ENCODE measurements at regions not wholly inside any gene's neighbourhood (a gene's known extent, or its start where the extent isn't known, plus 50 kb on each side); places are given as distances from the start of the nearest gene placed in this dataset.
A peak's percentile ranks its signal among the peaks of the same experiment; 100 is the strongest.

DNA sequence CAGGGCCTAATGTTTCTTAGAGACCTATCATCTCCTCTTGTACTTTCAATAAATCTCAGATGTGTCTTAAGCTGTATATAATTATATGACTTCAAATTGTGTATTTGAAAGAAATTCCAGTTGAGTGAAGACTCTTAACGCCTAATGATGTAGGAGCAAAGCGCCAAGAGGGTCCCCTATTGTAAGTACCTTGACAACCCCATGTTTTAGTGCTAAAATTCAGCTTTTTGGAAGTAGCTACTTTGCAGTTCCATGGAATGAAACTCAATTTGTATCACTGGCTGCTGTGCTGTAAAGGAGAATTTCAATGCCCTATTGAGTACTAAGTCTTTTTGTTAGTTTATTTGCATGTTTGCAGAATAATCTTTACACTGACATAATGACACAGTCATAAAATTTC is 1826.6 kb upstream of the AGA start:
- no peaks in the 10 kb centered on the region for H3K4me1 ChIP-seq (ENCODE audit: control insufficient read depth, insufficient read depth, low read length)
- no peak overlapping the region for H3K4me3 ChIP-seq (ENCODE audit: low read depth, low read length)
- 63% methylated on average over 2 of the region's 2 CpGs for WGBS (ENCODE audit: insufficient coverage)
- no peak overlapping the region for H3K27ac ChIP-seq (ENCODE audit: low read depth, low read length)
- no peaks in the 10 kb centered on the region for H3K36me3 ChIP-seq (ENCODE audit: control insufficient read depth, insufficient read depth, low read length)
- H3K9me3 ChIP-seq (ENCODE audit: control insufficient read depth, insufficient read depth, low read length): no peaks in the 10 kb centered on the region
- no peaks in the 10 kb centered on the region for H3K27me3 ChIP-seq (ENCODE audit: control insufficient read depth, insufficient read depth, low read length)
- DNase-seq (ENCODE audit: low read depth in 4 of 6, low spot score in 6 of 6): peak in 5 of 6 donors; percentile 7 to 67 (median 29)

DNA sequence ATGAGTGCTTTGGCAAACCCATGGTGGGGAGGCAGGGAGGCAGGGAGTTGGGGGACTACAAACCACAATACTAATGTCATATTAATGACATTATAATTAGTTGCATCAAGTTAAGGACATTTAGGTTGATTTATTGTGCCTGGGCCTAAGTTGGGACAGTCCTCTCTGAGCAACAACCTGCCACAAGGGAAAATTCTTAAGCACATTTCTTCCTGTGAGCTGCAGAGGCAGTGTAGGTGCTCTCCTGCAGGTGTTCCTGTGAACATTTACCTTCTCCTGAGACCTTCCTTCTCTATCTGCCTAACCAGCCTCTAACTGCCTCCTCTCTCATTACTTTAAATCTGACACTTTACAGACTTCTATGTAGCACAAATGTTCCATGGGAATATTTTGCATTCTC is 1830.0 kb upstream of the AGA start:
- H3K9me3 ChIP-seq (ENCODE audit: control insufficient read depth, insufficient read depth, low read length): no peaks in the 10 kb centered on the region
- H3K36me3 ChIP-seq (ENCODE audit: control insufficient read depth, insufficient read depth, low read length): no peaks in the 10 kb centered on the region
- no peaks in the 10 kb centered on the region for H3K4me1 ChIP-seq (ENCODE audit: control insufficient read depth, insufficient read depth, low read length)
- no peak overlapping the region for H3K4me3 ChIP-seq (ENCODE audit: low read depth, low read length)
- H3K27me3 ChIP-seq (ENCODE audit: control insufficient read depth, insufficient read depth, low read length): no peaks in the 10 kb centered on the region
- DNase-seq (ENCODE audit: low read depth in 4 of 6, low spot score in 6 of 6): no peak
- H3K27ac ChIP-seq (ENCODE audit: low read depth, low read length): no peak overlapping the region

GRCh38 chr4:179278647-179279046 is 1836.4 kb upstream of the AGA start:
- Histone ChIP-seq H3K27ac (ENCODE audit: low read depth, low read length) (no peak overlapping the region), H3K9me3 (ENCODE audit: control insufficient read depth, insufficient read depth, low read length) (no peaks in the 10 kb centered on the region), H3K36me3 (ENCODE audit: control insufficient read depth, insufficient read depth, low read length) (no peaks in the 10 kb centered on the region), H3K27me3 (ENCODE audit: control insufficient read depth, insufficient read depth, low read length) (no peaks in the 10 kb centered on the region), H3K4me1 (ENCODE audit: control insufficient read depth, insufficient read depth, low read length) (no peaks in the 10 kb centered on the region), H3K4me3 (ENCODE audit: low read depth, low read length) (no peak overlapping the region)
- DNase-seq (ENCODE audit: low read depth in 4 of 6, low spot score in 6 of 6): no peak
- WGBS (ENCODE audit: insufficient coverage): 90% methylated on average over 1 of the region's 2 CpGs

- no peak overlapping the region for H3K27ac ChIP-seq (ENCODE audit: low read depth, low read length)
- H3K36me3 ChIP-seq (ENCODE audit: control insufficient read depth, insufficient read depth, low read length): no peaks in the 10 kb centered on the region
- no peak for DNase-seq (ENCODE audit: low read depth in 4 of 6, low spot score in 6 of 6)
- no peaks in the 10 kb centered on the region for H3K9me3 ChIP-seq (ENCODE audit: control insufficient read depth, insufficient read depth, low read length)
- H3K27me3 ChIP-seq (ENCODE audit: control insufficient read depth, insufficient read depth, low read length): no peaks in the 10 kb centered on the region
- no peak overlapping the region for H3K4me3 ChIP-seq (ENCODE audit: low read depth, low read length)
- no peaks in the 10 kb centered on the region for H3K4me1 ChIP-seq (ENCODE audit: control insufficient read depth, insufficient read depth, low read length)
- 100% methylated on average over 1 of the region's 3 CpGs for WGBS (ENCODE audit: insufficient coverage)
These were observed 1843.5 kb upstream of the AGA start for GRCh38 chr4:179285696-179286095.

GRCh38 chr4:179291657-179292056 is 1849.4 kb upstream of the AGA start:
- Histone ChIP-seq H3K4me3 (ENCODE audit: low read depth, low read length) (no peak overlapping the region), H3K27me3 (ENCODE audit: control insufficient read depth, insufficient read depth, low read length) (no peaks in the 10 kb centered on the region), H3K27ac (ENCODE audit: low read depth, low read length) (no peak overlapping the region), H3K36me3 (ENCODE audit: control insufficient read depth, insufficient read depth, low read length) (no peaks in the 10 kb centered on the region), H3K4me1 (ENCODE audit: control insufficient read depth, insufficient read depth, low read length) (no peaks in the 10 kb centered on the region), H3K9me3 (ENCODE audit: control insufficient read depth, insufficient read depth, low read length) (no peaks in the 10 kb centered on the region)
- no peak for DNase-seq (ENCODE audit: low read depth in 4 of 6, low spot score in 6 of 6)

DNA sequence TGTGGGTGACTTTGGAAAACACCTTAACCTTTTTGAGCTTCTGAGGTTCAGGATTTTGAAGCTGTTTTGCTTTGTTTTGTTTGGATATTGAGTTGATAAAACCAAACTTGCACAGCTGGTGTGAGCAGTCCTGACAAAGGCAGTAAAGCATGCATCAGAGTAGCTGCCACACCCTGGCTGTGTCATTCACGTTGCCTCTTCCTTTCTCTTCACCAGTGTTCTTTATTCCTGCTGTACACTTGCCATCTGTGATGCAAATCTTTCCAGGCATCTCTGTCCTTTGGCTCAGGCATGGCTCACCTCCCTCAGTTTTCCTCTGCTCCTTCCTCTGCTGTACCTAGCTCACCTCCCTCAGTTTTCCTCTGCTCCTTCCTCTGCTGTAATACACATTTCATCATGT is 1850.2 kb upstream of the AGA start:
- DNase-seq (ENCODE audit: low read depth in 4 of 6, low spot score in 6 of 6): no peak
- no peaks in the 10 kb centered on the region for H3K4me1 ChIP-seq (ENCODE audit: control insufficient read depth, insufficient read depth, low read length)
- WGBS (ENCODE audit: insufficient coverage): 30% methylated on average over 1 of the region's 1 CpG
- no peaks in the 10 kb centered on the region for H3K36me3 ChIP-seq (ENCODE audit: control insufficient read depth, insufficient read depth, low read length)
- H3K27me3 ChIP-seq (ENCODE audit: control insufficient read depth, insufficient read depth, low read length): no peaks in the 10 kb centered on the region
- H3K27ac ChIP-seq (ENCODE audit: low read depth, low read length): no peak overlapping the region
- H3K4me3 ChIP-seq (ENCODE audit: low read depth, low read length): no peak overlapping the region
- no peaks in the 10 kb centered on the region for H3K9me3 ChIP-seq (ENCODE audit: control insufficient read depth, insufficient read depth, low read length)

GRCh38 chr4:179307297-179308136 is 1865.3 kb upstream of the AGA start:
- Histone ChIP-seq H3K4me3 (ENCODE audit: low read depth, low read length) (no peak overlapping the region), H3K27me3 (ENCODE audit: control insufficient read depth, insufficient read depth, low read length) (no peaks in the 10 kb centered on the region), H3K9me3 (ENCODE audit: control insufficient read depth, insufficient read depth, low read length) (peaks cover 4% of the 10 kb centered on the region), H3K4me1 (ENCODE audit: control insufficient read depth, insufficient read depth, low read length) (no peaks in the 10 kb centered on the region), H3K36me3 (ENCODE audit: control insufficient read depth, insufficient read depth, low read length) (no peaks in the 10 kb centered on the region), H3K27ac (ENCODE audit: low read depth, low read length) (no peak overlapping the region)
- no peak for DNase-seq (ENCODE audit: low read depth in 4 of 6, low spot score in 6 of 6)
- no CpG with 5 or more reads among the region's 4 CpGs for WGBS (ENCODE audit: insufficient coverage)

DNA sequence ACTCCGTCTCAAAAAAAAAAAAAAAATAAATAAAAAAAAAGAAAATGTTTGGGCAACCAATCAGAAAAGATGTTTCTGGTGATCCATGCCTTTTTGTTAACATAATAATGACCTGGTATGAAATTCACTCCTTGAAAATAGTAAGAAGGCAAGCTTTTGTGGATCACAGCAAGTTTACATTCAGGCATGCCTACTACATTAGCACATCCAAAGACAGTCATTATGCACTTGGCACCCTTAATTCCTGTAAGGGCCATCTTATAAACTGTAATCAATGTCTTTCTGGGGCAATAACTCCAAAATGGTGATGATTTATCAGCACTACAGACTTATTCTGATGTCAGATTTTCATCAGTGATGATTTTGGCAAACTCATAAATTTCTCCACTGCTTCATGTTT is 1871.6 kb upstream of the AGA start:
- Histone ChIP-seq H3K4me1 (ENCODE audit: control insufficient read depth, insufficient read depth, low read length) (no peaks in the 10 kb centered on the region), H3K27ac (ENCODE audit: low read depth, low read length) (no peak overlapping the region), H3K36me3 (ENCODE audit: control insufficient read depth, insufficient read depth, low read length) (no peaks in the 10 kb centered on the region), H3K9me3 (ENCODE audit: control insufficient read depth, insufficient read depth, low read length) (peaks cover 4% of the 10 kb centered on the region), H3K4me3 (ENCODE audit: low read depth, low read length) (no peak overlapping the region), H3K27me3 (ENCODE audit: control insufficient read depth, insufficient read depth, low read length) (no peaks in the 10 kb centered on the region)
- DNase-seq (ENCODE audit: low read depth in 4 of 6, low spot score in 6 of 6): no peak
- WGBS (ENCODE audit: insufficient coverage): no CpG with 5 or more reads among the region's 1 CpG

DNA sequence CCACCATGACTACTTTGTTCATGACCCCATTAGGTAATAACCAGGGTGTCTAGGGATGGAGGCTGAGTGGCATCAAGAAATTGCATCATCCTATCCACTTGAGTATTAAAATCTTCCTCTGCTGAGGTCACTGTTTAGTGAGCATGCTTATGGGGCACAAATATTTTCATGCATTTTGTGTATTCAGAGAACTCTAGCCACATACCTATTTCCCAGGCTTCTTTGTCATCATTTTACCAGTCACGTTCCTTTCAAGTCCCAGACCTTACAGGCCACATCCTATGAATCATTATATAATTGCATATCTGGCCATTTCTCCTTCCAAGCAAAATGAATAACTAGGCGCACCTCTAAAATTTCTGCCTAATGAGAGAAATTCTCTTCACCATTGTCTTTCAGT is 1882.9 kb upstream of the AGA start:
- H3K4me1 ChIP-seq (ENCODE audit: control insufficient read depth, insufficient read depth, low read length): no peaks in the 10 kb centered on the region
- 71% methylated on average over 1 of the region's 2 CpGs for WGBS (ENCODE audit: insufficient coverage)
- H3K27me3 ChIP-seq (ENCODE audit: control insufficient read depth, insufficient read depth, low read length): no peaks in the 10 kb centered on the region
- no peaks in the 10 kb centered on the region for H3K9me3 ChIP-seq (ENCODE audit: control insufficient read depth, insufficient read depth, low read length)
- DNase-seq (ENCODE audit: low read depth in 4 of 6, low spot score in 6 of 6): no peak
- H3K36me3 ChIP-seq (ENCODE audit: control insufficient read depth, insufficient read depth, low read length): no peaks in the 10 kb centered on the region
- H3K4me3 ChIP-seq (ENCODE audit: low read depth, low read length): no peak overlapping the region
- H3K27ac ChIP-seq (ENCODE audit: low read depth, low read length): no peak overlapping the region

DNA sequence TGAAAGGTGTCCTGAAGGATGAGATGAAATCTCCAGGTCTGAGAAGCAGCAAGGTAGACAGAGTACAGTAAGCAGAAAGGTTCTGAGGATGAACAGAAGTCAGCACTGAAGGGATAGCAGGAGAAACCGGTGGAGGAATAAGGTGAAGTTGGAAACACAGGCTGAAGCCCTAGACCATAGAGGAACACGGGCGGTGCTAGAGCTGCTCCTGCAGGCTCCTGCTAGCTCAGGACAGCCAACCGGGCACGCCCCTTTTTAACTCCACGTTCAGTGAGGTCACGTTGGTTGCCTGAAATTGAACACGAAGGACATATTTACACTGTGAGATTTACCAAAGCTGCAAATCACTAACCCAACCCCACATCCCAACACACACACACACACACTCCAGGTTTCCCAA is 1886.4 kb upstream of the AGA start:
- Histone ChIP-seq H3K4me1 (ENCODE audit: control insufficient read depth, insufficient read depth, low read length) (no peaks in the 10 kb centered on the region), H3K27ac (ENCODE audit: low read depth, low read length) (no peak overlapping the region), H3K36me3 (ENCODE audit: control insufficient read depth, insufficient read depth, low read length) (no peaks in the 10 kb centered on the region), H3K9me3 (ENCODE audit: control insufficient read depth, insufficient read depth, low read length) (no peaks in the 10 kb centered on the region), H3K4me3 (ENCODE audit: low read depth, low read length) (no peak overlapping the region), H3K27me3 (ENCODE audit: control insufficient read depth, insufficient read depth, low read length) (no peaks in the 10 kb centered on the region)
- 88% methylated on average over 8 of the region's 8 CpGs for WGBS (ENCODE audit: insufficient coverage)
- DNase-seq (ENCODE audit: low read depth in 4 of 6, low spot score in 6 of 6): no peak

All from spinal cord (tissue), 9 donors.